ENCODE measurements at regions not wholly inside any gene's neighbourhood (a gene's known extent, or its start where the extent isn't known, plus 50 kb on each side); places are given as distances from the start of the nearest gene placed in this dataset.
"Not testable (repeated sequence)": the region's sequence is repeated elsewhere in the genome, so short reads cannot be mapped to it uniquely, and the experiment has no call there.

DNA sequence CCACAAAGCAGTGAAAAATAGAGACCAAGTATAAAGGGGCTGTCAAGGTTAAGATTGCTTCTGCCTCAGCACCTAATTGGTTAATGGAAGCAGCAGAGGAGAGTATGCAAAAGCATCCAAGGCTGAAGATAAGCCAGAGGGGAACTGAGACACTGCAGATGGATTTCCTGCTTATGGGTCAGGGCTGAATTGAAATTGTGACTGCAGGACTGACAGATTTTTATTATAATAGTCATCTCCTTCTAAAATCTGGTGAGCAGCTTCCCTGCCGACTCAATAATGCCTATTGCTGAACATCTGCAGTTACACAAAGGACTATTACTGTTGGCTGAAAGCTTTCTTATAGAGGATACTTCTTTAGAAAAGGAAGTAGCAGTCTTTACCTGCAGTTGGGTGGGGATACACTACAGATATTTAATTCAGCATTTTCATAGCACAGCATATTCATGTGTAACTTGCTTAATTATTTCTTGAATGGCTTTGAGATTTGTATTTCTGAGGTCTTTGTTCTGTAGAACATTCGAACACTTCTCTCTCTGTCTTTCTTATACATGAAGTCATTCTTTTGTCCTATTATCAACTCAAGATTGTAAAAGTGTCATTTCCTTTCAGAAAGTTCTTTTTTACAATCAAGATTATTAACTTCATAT is 363.0 kb upstream of the RIOK2 start:
- DNase-seq = no peak

DNA sequence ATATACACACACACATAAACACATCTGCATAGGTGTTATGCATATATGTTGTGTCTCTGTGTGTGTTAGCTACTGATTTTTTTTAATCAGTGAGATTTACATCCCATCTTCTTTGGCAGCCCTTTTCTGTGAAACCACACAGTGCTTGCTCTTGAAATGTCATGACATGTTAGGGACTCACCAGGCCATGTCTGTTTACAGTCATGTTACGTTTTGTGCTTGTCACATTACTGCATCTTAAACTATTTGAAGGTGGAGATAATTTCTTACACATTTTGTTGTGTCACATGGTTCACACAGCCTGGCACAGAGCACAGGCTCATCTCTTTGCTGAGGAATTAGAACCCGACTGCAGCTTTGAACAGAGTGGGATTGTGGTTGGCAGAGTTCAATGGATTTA is 364.4 kb upstream of the RIOK2 start:
- no peak for DNase-seq

DNA sequence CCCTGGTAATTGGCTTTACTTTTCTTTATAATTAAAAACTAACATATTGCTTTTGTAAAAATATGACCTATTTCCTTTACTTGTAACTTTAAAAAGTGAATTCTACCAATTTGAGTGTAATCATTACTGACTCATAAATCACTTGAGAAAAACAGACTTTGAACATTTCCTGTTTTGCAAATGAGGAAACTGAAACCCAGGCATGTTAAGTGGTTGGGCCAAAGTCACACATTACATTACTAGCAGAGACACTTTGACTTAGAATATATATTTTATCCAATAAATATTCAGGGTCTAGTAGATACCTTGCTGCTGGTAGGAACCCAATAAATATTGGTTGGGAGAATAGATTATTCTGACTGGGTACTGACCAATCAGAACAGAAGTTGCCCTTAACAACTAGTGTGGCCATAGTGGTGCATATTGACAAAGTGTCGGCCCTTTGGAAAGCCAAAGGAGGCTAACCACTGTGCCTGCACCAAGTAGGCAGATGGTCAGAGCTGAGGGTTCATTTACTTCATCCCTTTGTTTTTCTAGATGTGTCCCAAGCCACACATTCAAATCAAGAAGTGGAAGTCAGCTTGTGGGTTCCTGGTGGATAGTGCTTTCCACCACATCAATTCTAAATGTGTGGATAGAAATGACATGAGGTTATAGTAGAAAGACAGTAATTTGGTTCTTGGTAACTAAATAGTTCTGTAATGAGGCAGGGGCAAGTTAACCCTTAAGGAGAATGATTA is 365.1 kb upstream of the RIOK2 start:
- no peak for DNase-seq

DNA sequence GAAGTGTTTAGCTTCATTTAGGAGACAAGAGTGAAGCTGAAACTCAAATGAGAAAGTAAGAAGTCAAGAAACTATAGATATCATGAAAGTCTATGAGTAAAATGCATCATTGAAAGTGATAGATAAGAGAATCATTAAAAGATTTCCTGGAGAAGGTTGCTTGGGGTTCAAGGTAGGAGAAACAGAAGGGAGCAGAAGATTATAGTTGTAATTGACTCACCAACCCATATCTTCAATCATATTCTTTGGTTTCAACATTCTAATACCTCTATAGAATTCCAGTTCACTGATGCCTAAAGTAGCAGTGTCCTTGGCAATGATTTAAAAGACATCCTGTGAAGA is 365.7 kb upstream of the RIOK2 start:
- DNase-seq = no peak

DNA sequence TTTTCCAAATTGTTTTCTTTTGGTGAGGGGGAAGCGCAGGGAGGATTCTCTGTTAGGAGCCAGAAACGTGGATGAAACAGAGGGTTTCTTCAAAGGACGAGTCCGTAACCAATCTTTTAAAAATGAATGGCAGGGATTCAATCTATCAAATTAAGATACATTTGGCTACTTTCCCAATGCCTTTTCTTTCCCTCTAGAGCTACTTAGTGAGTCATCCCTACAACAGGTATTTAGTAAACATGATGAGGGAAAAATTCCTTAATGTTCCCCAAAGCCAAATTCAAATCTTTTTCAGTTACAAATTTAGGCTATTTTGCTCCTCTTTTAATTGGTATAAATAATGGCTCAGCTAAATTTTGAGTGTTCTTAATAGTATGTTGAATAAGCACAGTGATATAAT is 366.4 kb upstream of the RIOK2 start:
- DNase-seq = no peak

DNA sequence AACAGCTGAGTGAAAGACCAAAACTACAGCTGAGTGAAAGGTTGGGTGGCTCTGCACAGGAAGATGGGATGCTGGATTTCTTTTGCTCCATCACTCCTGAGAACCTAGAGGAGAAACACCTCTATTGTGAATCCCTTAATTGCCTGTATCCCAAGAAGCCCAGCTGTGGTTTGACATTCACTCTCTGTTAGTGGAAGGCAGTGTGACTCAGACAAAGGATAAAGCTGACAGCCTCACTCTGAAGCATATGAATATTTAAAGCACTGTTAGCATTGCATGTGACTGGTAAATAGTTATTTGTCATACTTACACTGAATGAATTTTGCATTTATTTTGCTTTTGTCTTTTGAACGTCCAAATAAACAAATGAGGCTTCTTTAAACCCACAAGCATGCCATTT is 367.1 kb upstream of the RIOK2 start:
- no peak for DNase-seq

DNA sequence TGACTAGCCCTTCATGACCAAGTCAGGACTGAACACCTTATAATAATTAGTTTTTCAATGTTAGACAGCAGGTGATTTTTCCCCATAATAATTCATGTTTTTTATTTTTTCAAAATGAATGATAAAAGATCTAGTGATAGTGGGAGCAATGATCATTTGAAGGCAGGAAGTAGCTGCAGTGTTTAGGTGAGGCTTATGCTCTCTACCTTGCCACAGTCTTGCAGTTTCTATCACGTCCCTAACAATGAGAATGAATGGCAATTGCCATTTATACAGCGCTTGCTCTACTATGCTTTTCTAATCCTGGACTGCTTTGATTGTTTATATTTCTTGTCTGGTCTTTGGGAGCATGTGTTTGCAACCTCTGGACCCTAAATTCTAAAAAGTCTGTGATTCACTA is 367.8 kb upstream of the RIOK2 start:
- no peak for DNase-seq

DNA sequence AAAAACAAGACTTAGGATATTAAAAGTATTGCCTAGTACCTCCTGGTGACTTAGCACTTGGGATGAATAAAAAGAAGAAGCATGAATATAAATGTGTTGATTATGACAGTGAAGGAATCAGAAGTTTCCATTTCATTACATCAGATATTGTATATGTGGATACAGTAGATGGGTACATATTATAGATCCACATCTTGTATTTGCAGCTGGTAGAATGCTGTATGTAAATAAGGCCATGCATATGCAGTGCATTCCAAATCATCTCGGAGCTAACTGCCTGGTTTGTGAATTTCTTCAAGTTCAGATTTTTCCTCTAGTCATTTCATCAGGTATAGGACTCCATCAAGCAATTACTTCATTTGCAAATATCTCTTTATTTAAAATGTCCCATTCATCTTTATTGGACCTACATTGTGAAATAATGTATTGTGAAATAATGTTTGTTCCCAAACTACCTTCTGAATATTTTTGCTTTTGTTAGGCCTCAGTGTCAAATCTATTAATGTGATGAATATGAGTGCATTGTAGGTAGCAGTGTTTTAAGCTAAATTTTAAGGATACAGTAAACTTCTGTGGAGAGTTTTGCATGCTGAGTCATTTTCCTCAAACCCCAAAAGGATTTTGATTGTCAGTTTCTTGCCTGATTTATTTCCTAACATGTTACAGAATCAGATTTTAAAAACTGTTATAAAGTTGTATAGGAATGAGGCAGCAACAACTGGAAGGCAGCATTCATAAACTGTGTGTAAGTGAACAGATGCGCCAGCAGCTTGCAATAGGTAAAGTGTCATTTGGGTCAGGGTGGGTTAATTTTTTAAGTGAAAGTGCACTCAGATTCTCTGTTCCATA is 370.8 kb upstream of the RIOK2 start:
- DNase-seq = no peak

DNA sequence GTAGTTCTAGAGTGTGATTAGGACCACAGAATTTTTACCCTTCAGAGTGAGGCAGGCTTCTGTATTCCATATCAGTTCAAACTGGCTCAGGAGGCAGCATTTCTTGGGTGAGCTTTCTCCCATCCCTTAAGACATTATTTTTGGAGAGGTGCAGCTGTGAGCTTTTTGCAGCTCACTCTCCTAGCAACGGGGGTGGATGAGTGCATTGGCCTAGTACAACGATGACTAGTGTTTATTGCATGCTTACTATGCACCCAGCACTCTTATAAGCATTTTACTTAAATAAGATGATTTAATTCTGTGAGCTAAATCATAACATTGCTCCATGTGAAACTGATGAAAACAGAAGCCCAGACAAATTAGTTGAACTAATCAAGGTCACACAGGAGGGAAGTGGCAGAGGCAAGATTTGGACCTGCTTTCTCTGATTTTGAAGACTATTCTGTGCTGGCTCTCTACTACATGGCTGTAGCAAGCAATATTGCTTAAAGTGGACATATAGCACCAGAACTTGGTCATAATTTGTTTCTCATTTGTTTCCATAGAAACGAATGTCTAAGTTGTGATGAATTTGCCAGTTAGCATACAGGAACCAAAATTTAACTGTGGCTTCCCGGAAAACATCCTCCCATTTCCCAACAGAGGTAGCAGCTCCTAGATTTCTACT is 372.1 kb upstream of the RIOK2 start:
- DNase-seq = no peak

DNA sequence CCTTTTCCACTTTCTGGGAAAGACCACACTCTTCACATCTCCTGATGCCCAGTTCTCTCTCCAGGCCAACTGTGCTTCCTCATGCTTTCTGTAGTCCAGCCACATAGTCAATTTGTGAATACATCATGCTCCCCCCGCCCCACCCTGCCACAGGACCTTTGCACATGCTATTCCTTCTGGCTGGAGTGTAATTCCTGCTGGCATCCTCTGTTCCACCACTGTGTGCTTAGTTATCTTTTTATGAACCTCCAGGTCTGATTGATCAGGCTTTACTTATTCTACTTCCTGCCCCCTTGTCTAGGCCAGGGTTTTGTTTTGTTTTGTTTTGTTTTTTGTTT is 372.6 kb upstream of the RIOK2 start:
- DNase-seq = no peak

DNA sequence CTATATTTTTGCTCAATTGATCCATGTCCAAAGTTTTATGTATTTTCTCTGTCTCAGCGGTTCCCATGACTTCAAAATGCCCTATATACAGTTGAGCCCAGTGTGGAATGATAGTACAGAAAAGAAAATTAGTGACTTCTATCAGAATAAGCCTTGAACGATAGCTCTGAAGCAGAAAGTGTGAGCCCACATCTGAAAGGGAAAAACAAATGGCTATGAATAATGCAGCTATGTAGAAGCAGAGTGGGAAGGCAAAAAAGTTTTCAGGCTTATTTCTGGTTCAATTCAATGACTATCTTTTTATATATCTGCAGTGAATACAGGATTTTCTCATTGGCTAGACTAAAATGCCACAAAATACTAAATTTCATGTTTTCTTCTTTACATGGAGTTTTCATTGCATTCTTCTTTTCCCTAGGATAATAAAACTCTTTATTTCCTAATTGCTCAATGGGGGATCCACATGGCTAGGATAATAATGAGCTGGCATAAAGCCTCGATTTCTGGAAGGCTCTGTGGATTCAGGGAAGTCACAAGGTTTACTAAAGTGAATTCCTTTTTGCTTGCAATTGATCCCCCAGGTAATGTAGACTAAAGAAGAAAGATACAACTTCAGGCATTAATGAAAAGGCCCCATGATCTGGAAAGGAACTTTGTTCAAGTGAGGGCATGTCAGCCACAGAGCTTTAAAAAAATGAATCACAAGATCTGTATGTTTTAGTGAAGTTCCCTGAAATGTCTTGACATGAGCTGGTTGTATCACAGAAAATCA is 377.0 kb upstream of the RIOK2 start:
- DNase-seq = no peak

DNA sequence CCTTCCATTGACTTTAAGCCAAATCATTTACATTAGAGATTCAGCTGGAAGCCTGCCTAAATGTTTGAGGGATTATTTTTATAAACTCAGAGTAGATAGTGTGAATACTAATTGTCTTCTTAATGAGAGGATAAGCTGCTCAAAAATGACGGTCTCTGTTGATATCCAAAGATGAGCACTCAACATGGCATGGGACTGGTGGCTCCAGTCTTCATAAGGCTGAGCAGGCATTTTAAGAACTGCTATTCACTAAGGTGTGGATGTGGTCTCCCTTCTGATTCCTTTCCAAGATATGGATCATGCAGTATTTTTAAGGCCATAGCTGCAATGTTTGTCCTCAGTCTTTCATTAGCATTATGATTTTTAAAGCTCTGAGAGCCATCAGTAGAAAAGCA is 377.5 kb upstream of the RIOK2 start:
- DNase-seq = no peak

DNA sequence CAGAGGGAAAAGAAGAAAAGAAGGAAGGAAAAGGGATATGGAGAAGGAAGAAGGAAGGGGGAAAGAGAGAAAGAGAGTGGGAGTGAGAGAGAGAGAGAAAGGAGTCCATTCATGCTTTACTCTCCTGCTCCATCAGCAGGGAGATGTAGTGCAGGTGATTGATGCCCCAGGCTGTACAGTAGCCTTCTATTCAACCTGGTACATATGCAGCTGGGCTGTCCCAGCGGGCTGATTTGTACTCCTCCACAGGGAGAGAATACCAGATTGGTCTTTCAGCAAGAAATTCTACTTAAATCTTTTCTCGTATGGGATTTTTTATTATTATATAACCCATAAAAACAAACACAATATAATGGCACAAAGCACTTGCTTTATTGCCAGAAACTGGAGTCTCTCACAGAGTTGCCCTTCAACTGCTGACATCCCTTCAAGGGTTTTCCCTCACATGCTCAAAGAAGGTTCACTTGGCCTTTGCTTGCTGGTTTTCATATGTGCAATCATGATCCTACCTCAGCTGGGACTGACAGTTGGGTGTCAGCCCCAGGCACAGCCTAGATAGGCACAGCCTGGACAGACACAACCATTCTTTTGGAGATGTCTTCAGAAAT is 380.1 kb upstream of the RIOK2 start:
- no peak for DNase-seq

DNA sequence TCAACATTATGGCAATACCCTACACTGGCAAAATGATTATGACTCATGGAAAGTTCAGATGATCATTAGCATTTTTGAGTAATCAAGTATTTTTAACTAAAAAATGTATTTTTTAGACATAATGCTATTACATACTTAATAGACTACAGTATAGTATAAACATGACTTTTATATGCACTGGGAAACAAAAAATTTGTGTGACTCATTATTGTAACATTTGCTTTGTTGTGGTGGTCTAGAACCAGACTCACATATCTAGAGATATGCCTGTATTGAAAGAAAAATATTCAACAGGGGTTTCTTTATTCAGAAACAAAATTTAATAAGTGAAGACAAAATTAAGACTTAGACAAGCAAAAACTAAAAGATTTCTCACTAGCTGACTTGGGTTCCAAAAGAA is 385.3 kb upstream of the RIOK2 start:
- no peak for DNase-seq

DNA sequence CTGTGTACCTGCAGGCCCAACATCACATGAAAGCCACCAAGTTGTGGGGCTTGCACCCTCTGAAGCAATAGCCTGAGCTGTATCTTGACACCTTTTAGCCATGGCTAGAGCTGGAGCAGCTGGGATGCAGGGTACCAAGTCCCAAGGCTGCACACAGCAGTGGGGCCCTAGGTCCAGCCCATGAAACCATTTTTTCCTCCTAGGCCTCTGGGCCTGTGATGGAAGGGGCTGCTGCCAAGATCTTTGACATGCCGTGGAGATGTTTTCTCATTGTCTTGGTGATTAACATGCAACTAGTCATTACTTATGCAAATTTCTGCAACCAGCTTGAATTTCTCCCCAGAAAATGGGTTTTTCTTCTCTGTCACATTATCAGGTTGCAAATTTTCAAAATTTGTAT is 387.2 kb upstream of the RIOK2 start:
- no peak for DNase-seq

DNA sequence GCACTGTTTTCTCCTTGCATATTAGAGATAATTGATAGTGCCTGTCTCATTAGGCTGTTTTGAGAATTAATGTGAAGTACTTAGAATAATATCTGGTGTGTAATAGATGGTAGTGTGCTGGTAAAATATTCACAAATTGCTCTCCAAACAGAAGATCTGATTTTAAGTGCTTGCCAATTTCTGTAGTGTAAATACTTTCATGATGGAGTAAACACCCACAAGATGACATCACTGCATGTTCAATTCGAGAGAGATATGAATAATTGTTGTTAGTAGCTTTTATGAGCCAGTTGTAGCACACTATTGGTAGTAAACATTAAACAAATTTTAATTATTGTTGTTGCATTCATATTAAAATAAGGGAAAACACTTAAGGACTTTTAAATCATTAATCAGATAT is 392.3 kb upstream of the RIOK2 start:
- DNase-seq = no peak

DNA sequence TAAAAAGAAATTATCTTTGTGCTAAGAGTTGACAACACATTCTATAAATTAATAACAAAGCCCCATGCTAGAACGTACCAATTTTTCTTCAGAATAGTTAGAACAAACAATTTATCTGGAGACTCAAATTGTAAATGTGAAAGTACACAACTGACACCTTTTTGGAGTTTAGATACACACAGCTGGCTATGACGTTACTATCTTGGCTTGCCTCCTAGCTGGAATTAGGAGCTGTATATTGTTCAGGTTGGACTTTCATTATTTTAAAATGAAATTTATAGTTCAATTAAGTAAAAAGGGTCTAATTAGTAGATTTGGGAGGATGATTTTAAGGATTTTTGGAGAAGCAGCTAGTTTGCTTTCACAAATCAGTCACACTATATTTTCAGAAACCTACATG is 393.9 kb upstream of the RIOK2 start:
- no peak for DNase-seq

DNA sequence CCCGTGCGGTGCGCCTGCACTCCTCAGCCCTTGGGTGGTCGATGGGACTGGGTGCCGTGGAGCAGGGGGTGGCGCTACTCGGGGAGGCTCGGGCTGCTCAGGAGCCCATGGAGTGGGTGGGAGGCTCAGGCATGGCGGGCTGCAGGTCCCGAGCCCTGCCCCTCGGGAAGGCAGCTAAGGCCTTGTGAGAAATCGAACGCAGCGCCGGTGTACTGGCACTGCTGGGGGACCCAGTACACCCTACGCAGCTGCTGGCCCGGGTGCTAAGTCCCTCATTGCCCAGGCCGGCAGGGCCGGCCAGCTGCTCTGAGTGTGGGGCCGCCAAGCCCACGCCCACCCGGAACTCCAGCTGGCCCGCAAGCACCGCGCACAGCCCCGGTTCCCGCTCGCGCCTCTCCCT is 396.9 kb upstream of the RIOK2 start:
- not testable (repeated sequence) for DNase-seq

DNA sequence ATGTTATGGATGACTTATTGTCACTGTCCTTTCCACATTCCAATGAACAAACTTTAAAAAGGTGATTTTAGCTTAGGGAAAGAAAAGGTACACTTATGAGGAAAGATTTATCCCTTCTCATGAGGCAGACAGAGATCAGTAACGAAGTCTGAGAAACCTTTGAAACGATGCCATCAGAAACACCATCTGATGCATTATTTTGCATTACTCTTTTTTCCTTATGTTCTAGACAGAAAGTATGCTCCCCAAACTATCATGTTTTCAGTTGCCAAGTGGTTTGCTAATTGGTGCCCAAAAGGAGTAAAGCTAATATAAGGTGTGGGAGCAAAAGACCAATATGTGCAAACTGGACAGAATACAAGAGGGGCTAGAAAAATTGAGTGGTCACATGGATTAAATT is 397.7 kb upstream of the RIOK2 start:
- DNase-seq = no peak

DNA sequence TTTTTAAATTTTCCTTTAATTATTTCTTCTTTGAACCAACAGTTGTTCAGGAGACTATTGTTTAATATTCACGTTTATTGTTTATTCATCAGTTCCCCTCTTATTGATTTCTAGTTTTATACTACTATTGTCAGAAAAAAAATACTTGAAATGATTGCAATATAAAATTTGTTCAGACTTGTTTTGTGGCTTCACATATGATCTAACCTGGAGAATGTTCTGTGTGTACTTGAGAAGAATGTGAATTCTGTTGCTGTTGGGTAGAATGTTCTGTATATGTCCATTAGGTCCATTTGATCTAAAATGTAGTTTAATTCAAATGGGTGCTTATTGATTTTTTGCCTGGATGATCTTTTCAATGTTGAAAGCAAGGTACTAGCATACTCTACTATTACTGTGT is 408.7 kb upstream of the RIOK2 start:
- no peak for DNase-seq

DNA sequence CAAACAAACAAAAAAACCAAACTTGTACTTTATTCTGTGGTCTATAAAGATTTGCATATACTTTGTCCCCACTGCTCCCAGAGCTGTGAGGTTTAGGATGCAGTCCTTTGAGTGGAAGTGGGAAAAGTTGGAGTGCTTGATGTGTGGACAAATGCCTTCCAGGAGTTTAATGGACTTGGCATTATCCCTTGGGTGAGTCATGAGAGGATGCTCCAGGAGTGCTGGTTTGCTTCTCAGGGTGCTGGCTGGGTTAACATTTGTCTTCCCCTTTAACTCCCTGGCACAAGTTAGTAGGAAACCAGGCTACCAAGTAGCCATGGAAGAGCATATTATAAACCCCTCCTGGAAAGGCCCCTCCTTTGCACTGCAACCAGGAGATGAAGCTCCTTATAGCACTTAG is 417.4 kb upstream of the RIOK2 start:
- DNase-seq = no peak

DNA sequence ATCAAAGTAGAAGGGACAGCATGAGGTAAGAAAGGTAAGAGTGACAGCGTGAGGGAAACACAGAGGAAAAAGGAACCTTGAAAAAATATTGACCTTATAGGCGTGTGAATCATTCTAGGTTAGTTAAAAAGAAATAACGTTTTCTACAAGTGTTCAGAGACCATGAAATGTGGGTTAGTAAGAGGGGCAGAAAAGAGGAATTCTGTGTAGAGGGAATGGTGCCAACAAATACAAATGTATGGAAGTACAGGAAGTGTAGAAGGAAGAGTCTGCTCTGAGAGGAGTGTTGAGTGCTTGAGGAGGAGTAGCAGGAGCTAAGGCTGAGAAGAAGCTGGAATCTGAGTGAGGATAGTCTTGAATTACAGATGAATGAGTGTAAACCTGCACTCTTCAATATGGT is 418.6 kb upstream of the RIOK2 start:
- no peak for DNase-seq

DNA sequence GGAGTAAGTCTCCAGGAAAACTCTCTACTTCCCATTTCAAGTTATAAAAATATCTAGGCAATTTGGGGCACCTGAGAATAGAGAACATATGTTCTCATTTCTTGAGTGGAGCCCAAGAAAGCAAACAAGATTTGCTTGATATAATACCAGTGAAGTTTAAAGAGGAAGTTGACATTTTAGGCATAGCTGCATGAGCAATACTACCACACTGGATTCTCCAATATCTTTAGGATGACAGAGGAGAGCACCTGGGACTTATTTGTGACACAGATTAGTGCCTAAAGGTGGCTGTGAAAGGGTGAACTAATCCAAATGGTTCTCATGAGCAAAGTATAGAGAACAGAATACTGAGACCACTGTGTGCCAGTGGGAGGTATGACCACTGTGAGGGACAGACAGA is 423.5 kb upstream of the RIOK2 start:
- no peak for DNase-seq

All from stimulated activated CD4-positive, alpha-beta T cell treated with anti-CD3 and anti-CD28 coated beads, Interleukin-2, amount 100 ng/mL, for 48 hours (primary cell).